ENCODE measurements at regions not wholly inside any gene's neighbourhood (a gene's known extent, or its start where the extent isn't known, plus 50 kb on each side); places are given as distances from the start of the nearest gene placed in this dataset.
"Not testable (repeated sequence)": the region's sequence is repeated elsewhere in the genome, so short reads cannot be mapped to it uniquely, and the experiment has no call there.

GRCh38 chr3:62948921-62949320, 73.7 kb upstream of the CADPS start:
- TF ChIP-seq CTCF (IDR thresholded peaks at IDR 0.05; ENCODE audit: unreplicated experiment), result no peak
- no peaks in the 10 kb centered on the region for H3K27me3 Mint-ChIP-seq (ENCODE audit: unreplicated experiment)
- H3K27ac Mint-ChIP-seq (ENCODE audit: unreplicated experiment), result no peak overlapping the region
- no peak for DNase-seq (ENCODE audit: low spot score)
- no peaks in the 10 kb centered on the region for H3K36me3 Mint-ChIP-seq (ENCODE audit: low read depth, unreplicated experiment)
- no peaks in the 10 kb centered on the region for H3K9me3 Mint-ChIP-seq (ENCODE audit: unreplicated experiment)
- H3K4me1 Mint-ChIP-seq (ENCODE audit: unreplicated experiment), result no peaks in the 10 kb centered on the region
- H3K4me3 Mint-ChIP-seq (ENCODE audit: unreplicated experiment), result no peak overlapping the region

DNA sequence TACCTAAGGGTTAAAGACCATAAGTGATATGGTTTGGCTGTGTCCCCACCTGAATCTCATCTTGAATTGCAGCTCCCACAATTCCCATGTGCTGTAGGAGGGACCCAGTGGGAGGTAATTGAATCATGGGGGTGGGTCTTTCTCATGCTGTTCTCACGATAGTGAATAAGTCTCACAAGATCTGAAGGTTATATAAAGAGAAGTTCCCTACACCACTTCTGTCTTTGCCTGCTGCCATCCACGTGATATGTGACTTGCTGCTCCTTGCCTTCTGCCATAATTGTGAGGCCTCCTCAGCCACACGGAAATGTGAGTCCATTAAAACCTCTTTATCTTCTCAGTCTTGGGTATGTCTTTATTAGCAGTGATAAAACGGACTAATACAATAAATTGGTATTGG, 75.0 kb upstream of the CADPS start:
- Mint-ChIP-seq H3K27me3 (ENCODE audit: unreplicated experiment) (no peaks in the 10 kb centered on the region), H3K4me3 (ENCODE audit: unreplicated experiment) (no peak overlapping the region), H3K4me1 (ENCODE audit: unreplicated experiment) (no peaks in the 10 kb centered on the region), H3K9me3 (ENCODE audit: unreplicated experiment) (no peaks in the 10 kb centered on the region), H3K27ac (ENCODE audit: unreplicated experiment) (no peak overlapping the region), H3K36me3 (ENCODE audit: low read depth, unreplicated experiment) (no peaks in the 10 kb centered on the region)
- TF ChIP-seq CTCF (IDR thresholded peaks at IDR 0.05; ENCODE audit: unreplicated experiment), result no peak
- DNase-seq (ENCODE audit: low spot score), result no peak

DNA sequence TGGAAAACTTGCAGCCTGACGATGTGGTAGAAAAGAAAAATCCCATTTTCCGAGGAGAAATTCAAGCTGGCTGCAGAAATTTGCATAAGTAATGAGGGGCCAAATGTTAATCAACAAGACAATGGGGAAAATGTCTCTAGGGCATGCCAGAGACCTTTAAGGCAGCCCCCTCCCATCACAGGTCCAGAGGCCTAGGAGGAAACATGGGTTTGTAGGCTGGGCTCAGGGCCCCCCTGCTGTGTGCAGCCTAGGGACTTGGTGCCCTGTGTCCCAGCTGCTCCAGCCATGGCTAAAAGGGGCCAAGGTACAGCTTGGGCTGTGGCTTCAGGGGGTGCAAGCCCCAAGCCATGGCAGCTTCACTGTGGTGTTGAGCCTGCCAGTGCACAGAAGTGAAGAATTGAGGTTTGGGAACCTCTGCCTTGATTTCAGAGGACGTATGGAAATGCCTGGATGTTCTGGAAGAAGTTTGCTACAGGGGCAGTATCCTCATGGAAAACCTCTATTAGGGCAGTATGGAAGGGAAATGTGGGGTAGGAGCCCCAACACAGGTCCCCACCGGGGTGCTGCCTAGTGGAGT, 75.9 kb upstream of the CADPS start:
- TF ChIP-seq CTCF (IDR thresholded peaks at IDR 0.05; ENCODE audit: unreplicated experiment), result no peak
- Mint-ChIP-seq H3K27ac (ENCODE audit: unreplicated experiment) (no peak overlapping the region), H3K4me3 (ENCODE audit: unreplicated experiment) (no peak overlapping the region), H3K4me1 (ENCODE audit: unreplicated experiment) (no peaks in the 10 kb centered on the region), H3K36me3 (ENCODE audit: low read depth, unreplicated experiment) (no peaks in the 10 kb centered on the region), H3K27me3 (ENCODE audit: unreplicated experiment) (no peaks in the 10 kb centered on the region), H3K9me3 (ENCODE audit: unreplicated experiment) (no peaks in the 10 kb centered on the region)
- no peak for DNase-seq (ENCODE audit: low spot score)

DNA sequence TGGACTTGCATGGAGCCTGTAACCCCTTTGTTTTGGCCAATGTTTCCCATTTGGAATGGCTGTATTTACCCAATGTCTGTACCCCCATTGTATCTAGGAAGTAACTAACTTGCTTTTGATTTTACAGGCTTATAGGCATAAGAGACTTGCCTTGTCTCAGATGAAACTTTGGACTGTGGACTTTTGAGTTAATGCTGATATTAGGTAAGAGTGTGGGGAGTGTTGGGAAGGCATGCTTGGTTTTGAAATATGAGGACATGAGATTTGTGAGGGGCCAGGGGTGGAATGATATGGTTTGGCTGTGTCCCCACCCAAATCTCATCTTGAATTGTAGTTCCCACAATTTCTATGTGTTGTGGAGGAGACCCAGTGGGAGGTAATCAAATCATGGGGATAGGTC, 76.7 kb upstream of the CADPS start:
- H3K27me3 Mint-ChIP-seq (ENCODE audit: unreplicated experiment); H3K36me3 Mint-ChIP-seq (ENCODE audit: low read depth, unreplicated experiment); H3K4me1 Mint-ChIP-seq (ENCODE audit: unreplicated experiment); DNase-seq (ENCODE audit: low spot score); H3K4me3 Mint-ChIP-seq (ENCODE audit: unreplicated experiment); H3K9me3 Mint-ChIP-seq (ENCODE audit: unreplicated experiment); H3K27ac Mint-ChIP-seq (ENCODE audit: unreplicated experiment): not testable (repeated sequence)

GRCh38 chr3:62954580-62954979, 79.4 kb upstream of the CADPS start:
- Mint-ChIP-seq H3K36me3 (ENCODE audit: low read depth, unreplicated experiment) (no peaks in the 10 kb centered on the region), H3K4me1 (ENCODE audit: unreplicated experiment) (no peaks in the 10 kb centered on the region), H3K4me3 (ENCODE audit: unreplicated experiment) (no peak overlapping the region), H3K9me3 (ENCODE audit: unreplicated experiment) (no peaks in the 10 kb centered on the region), H3K27me3 (ENCODE audit: unreplicated experiment) (no peaks in the 10 kb centered on the region), H3K27ac (ENCODE audit: unreplicated experiment) (no peak overlapping the region)
- DNase-seq (ENCODE audit: low spot score), result no peak
- TF ChIP-seq CTCF (IDR thresholded peaks at IDR 0.05; ENCODE audit: unreplicated experiment), result no peak
